ENCODE measurements at regions not wholly inside any gene's neighbourhood (a gene's known extent, or its start where the extent isn't known, plus 50 kb on each side); places are given as distances from the start of the nearest gene placed in this dataset.
"Not testable (repeated sequence)": the region's sequence is repeated elsewhere in the genome, so short reads cannot be mapped to it uniquely, and the experiment has no call there.

- no CpG with 5 or more reads among the region's 5 CpGs for WGBS (ENCODE audit: extremely low coverage, insufficient coverage, insufficient read length)
- Histone ChIP-seq H4K12ac (ENCODE audit: low read depth, low read length) (no peak overlapping the region), H3K4me1 (ENCODE audit: control insufficient read depth in 1 of 2, insufficient read depth in 2 of 2, low read length in 2 of 2) (peaks cover 2 to 3% of the 10 kb centered on the region in 2 experiments), H3K14ac (ENCODE audit: low read length) (no peak overlapping the region), H2BK12ac (ENCODE audit: low read length) (no peak overlapping the region), H4K91ac (ENCODE audit: low read depth, low read length) (no peak overlapping the region), H3K23ac (ENCODE audit: low read length) (no peak overlapping the region), H3K27me3 (ENCODE audit: insufficient read depth, low read length) (no peaks in the 10 kb centered on the region), H3K79me1 (ENCODE audit: low read length) (peaks cover 2% of the 10 kb centered on the region), H3K9ac (ENCODE audit: low read length) (no peak overlapping the region), H3K79me2 (ENCODE audit: control insufficient read depth, insufficient read depth, low read length, poor library complexity) (no peaks in the 10 kb centered on the region), H3K18ac (ENCODE audit: low read length) (no peak overlapping the region), H2AK5ac (ENCODE audit: low read length) (no peak overlapping the region), H3K36me3 (ENCODE audit: control insufficient read depth in 1 of 2, insufficient read depth in 2 of 2, low read length in 2 of 2) (no peaks in the 10 kb centered on the region), H3K27ac (ENCODE audit: low read depth, low read length) (no peak overlapping the region), H2AFZ (ENCODE audit: insufficient read depth, low read length, poor library complexity) (no peak overlapping the region), H3K4ac (ENCODE audit: low read depth, low read length) (no peak overlapping the region), H3K4me3 (ENCODE audit: low read depth, low read length) (no peak overlapping the region), H2BK5ac (ENCODE audit: low read depth, low read length, poor library complexity) (no peak overlapping the region), H2BK120ac (ENCODE audit: insufficient read depth, low read length, poor library complexity) (no peak overlapping the region), H3K4me2 (ENCODE audit: low read length) (no peak overlapping the region), H3K9me3 (ENCODE audit: insufficient read depth, low read depth, low read length) (no peaks in the 10 kb centered on the region), H4K8ac (ENCODE audit: low read depth, low read length) (no peak overlapping the region)
- no peak for DNase-seq
Observed at GRCh38 chr3:26307192-26307591, 315.4 kb upstream of the LRRC3B start.

DNA sequence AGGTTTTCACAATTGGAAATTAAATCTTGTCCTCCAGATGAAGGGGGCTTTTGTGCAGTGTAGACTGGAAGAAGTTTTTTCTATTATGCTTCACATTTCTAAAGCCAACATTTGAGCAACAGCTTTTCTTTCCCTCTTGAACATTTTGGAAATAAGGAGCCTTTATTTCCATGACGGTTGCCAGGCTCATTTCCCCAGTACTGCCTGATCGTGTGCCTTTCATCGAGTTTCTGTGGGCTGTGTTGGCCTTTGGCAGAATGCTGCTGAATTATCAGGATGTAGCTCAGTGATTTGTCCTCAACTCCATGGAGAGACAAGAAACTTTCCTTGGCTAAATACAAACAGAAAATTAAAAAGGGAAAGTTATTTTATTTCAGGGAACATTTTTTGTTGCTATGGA, 314.8 kb upstream of the LRRC3B start:
- H2BK5ac ChIP-seq (ENCODE audit: low read depth, low read length, poor library complexity) = peak overlapping the region; percentile 91
- no peaks in the 10 kb centered on the region for H3K27me3 ChIP-seq (ENCODE audit: insufficient read depth, low read length)
- no peak overlapping the region for H3K14ac ChIP-seq (ENCODE audit: low read length)
- no CpG with 5 or more reads among the region's 3 CpGs for WGBS (ENCODE audit: extremely low coverage, insufficient coverage, insufficient read length)
- no peaks in the 10 kb centered on the region for H3K36me3 ChIP-seq (ENCODE audit: control insufficient read depth in 1 of 2, insufficient read depth in 2 of 2, low read length in 2 of 2)
- no peak overlapping the region for H4K8ac ChIP-seq (ENCODE audit: low read depth, low read length)
- H4K91ac ChIP-seq (ENCODE audit: low read depth, low read length) = no peak overlapping the region
- H3K4me2 ChIP-seq (ENCODE audit: low read length) = no peak overlapping the region
- H2AFZ ChIP-seq (ENCODE audit: insufficient read depth, low read length, poor library complexity) = no peak overlapping the region
- H3K27ac ChIP-seq (ENCODE audit: low read depth, low read length) = no peak overlapping the region
- no peaks in the 10 kb centered on the region for H3K79me2 ChIP-seq (ENCODE audit: control insufficient read depth, insufficient read depth, low read length, poor library complexity)
- peaks cover 2 to 3% of the 10 kb centered on the region in 2 experiments for H3K4me1 ChIP-seq (ENCODE audit: control insufficient read depth in 1 of 2, insufficient read depth in 2 of 2, low read length in 2 of 2)
- no peak for DNase-seq
- H2AK5ac ChIP-seq (ENCODE audit: low read length) = no peak overlapping the region
- no peak overlapping the region for H3K4me3 ChIP-seq (ENCODE audit: low read depth, low read length)
- no peak overlapping the region for H4K12ac ChIP-seq (ENCODE audit: low read depth, low read length)
- H2BK120ac ChIP-seq (ENCODE audit: insufficient read depth, low read length, poor library complexity) = peak overlapping the region; percentile 87
- H3K9me3 ChIP-seq (ENCODE audit: insufficient read depth, low read depth, low read length) = no peaks in the 10 kb centered on the region
- no peak overlapping the region for H3K18ac ChIP-seq (ENCODE audit: low read length)
- peaks cover 2% of the 10 kb centered on the region for H3K79me1 ChIP-seq (ENCODE audit: low read length)
- no peak overlapping the region for H3K9ac ChIP-seq (ENCODE audit: low read length)
- H2BK12ac ChIP-seq (ENCODE audit: low read length) = peak overlapping the region; percentile 82
- no peak overlapping the region for H3K23ac ChIP-seq (ENCODE audit: low read length)
- H3K4ac ChIP-seq (ENCODE audit: low read depth, low read length) = no peak overlapping the region

- Histone ChIP-seq H4K91ac (ENCODE audit: low read depth, low read length) (no peak overlapping the region), H3K9me3 (ENCODE audit: insufficient read depth, low read depth, low read length) (no peaks in the 10 kb centered on the region), H3K27me3 (ENCODE audit: insufficient read depth, low read length) (no peaks in the 10 kb centered on the region), H2BK12ac (ENCODE audit: low read length) (no peak overlapping the region), H4K8ac (ENCODE audit: low read depth, low read length) (no peak overlapping the region), H3K27ac (ENCODE audit: low read depth, low read length) (no peak overlapping the region), H2BK120ac (ENCODE audit: insufficient read depth, low read length, poor library complexity) (no peak overlapping the region), H3K18ac (ENCODE audit: low read length) (no peak overlapping the region), H3K4me2 (ENCODE audit: low read length) (no peak overlapping the region), H3K36me3 (ENCODE audit: control insufficient read depth in 1 of 2, insufficient read depth in 2 of 2, low read length in 2 of 2) (no peaks in the 10 kb centered on the region), H3K9ac (ENCODE audit: low read length) (no peak overlapping the region), H3K14ac (ENCODE audit: low read length) (no peak overlapping the region), H3K79me2 (ENCODE audit: control insufficient read depth, insufficient read depth, low read length, poor library complexity) (no peaks in the 10 kb centered on the region), H2BK5ac (ENCODE audit: low read depth, low read length, poor library complexity) (no peak overlapping the region), H2AK5ac (ENCODE audit: low read length) (no peak overlapping the region), H3K4ac (ENCODE audit: low read depth, low read length) (no peak overlapping the region), H3K4me3 (ENCODE audit: low read depth, low read length) (no peak overlapping the region), H3K79me1 (ENCODE audit: low read length) (peaks cover 2% of the 10 kb centered on the region), H2AFZ (ENCODE audit: insufficient read depth, low read length, poor library complexity) (no peak overlapping the region), H3K23ac (ENCODE audit: low read length) (no peak overlapping the region), H4K12ac (ENCODE audit: low read depth, low read length) (no peak overlapping the region), H3K4me1 (ENCODE audit: control insufficient read depth in 1 of 2, insufficient read depth in 2 of 2, low read length in 2 of 2) (peaks cover 2 to 3% of the 10 kb centered on the region in 2 experiments)
- no peak for DNase-seq
- no CpG with 5 or more reads among the region's 3 CpGs for WGBS (ENCODE audit: extremely low coverage, insufficient coverage, insufficient read length)
Observed at GRCh38 chr3:26308454-26308853, 314.1 kb upstream of the LRRC3B start.

GRCh38 chr3:26309536-26309935, 313.0 kb upstream of the LRRC3B start:
- H4K91ac ChIP-seq (ENCODE audit: low read depth, low read length); H2BK5ac ChIP-seq (ENCODE audit: low read depth, low read length, poor library complexity); H3K14ac ChIP-seq (ENCODE audit: low read length); H3K79me2 ChIP-seq (ENCODE audit: control insufficient read depth, insufficient read depth, low read length, poor library complexity); H2AFZ ChIP-seq (ENCODE audit: insufficient read depth, low read length, poor library complexity); H3K27ac ChIP-seq (ENCODE audit: low read depth, low read length); H3K23ac ChIP-seq (ENCODE audit: low read length); H3K18ac ChIP-seq (ENCODE audit: low read length); H4K8ac ChIP-seq (ENCODE audit: low read depth, low read length); H2AK5ac ChIP-seq (ENCODE audit: low read length); H3K4me3 ChIP-seq (ENCODE audit: low read depth, low read length); H3K4me2 ChIP-seq (ENCODE audit: low read length); H3K36me3 ChIP-seq (ENCODE audit: control insufficient read depth in 1 of 2, insufficient read depth in 2 of 2, low read length in 2 of 2); H3K9ac ChIP-seq (ENCODE audit: low read length); H3K9me3 ChIP-seq (ENCODE audit: insufficient read depth, low read depth, low read length); H4K12ac ChIP-seq (ENCODE audit: low read depth, low read length); H3K4me1 ChIP-seq (ENCODE audit: control insufficient read depth in 1 of 2, insufficient read depth in 2 of 2, low read length in 2 of 2); H3K79me1 ChIP-seq (ENCODE audit: low read length); H3K27me3 ChIP-seq (ENCODE audit: insufficient read depth, low read length); H3K4ac ChIP-seq (ENCODE audit: low read depth, low read length); H2BK120ac ChIP-seq (ENCODE audit: insufficient read depth, low read length, poor library complexity); H2BK12ac ChIP-seq (ENCODE audit: low read length): not testable (repeated sequence)
- peak in 1 of 2 donors; percentile 5 for DNase-seq
- no CpG with 5 or more reads among the region's 1 CpG for WGBS (ENCODE audit: extremely low coverage, insufficient coverage, insufficient read length)
